HEK293 (cell line): ENCODE measurements at regions not wholly inside any gene's neighbourhood (a gene's known extent, or its start where the extent isn't known, plus 50 kb on each side); places are given as distances from the start of the nearest gene placed in this dataset.

Experiments used
- GFI1B ChIP-seq: fragments of 450-650 bp; formaldehyde crosslinking; IDR thresholded peaks from 2 replicates; pipeline ENCODE4 v1.5.1; 2016; ENCODE audit warnings: missing biosample characterization, missing genetic modification characterization
- RBAK ChIP-seq: fragments of 450-650 bp; formaldehyde crosslinking; IDR thresholded peaks from 2 replicates; pipeline ENCODE4 v1.5.1; 2016; ENCODE audit warnings: missing biosample characterization, missing genetic modification characterization
- ZBTB20 ChIP-seq: fragments of 450-650 bp; formaldehyde crosslinking; IDR thresholded peaks from 2 replicates; pipeline ENCODE4 v1.5.1; 2016; ENCODE audit warnings: missing biosample characterization, missing genetic modification characterization
- ZNF121 ChIP-seq: fragments of 450-650 bp; formaldehyde crosslinking; IDR thresholded peaks from 2 replicates; pipeline ENCODE4 v1.5.1; 2016; ENCODE audit warnings: missing biosample characterization, missing genetic modification characterization
- ZNF138 ChIP-seq: fragments of 450-650 bp; formaldehyde crosslinking; IDR thresholded peaks from 2 replicates; pipeline ENCODE4 v1.5.1; 2016; ENCODE audit warnings: missing biosample characterization, missing genetic modification characterization, borderline replicate concordance
- ZNF311 ChIP-seq: fragments of 450-650 bp; formaldehyde crosslinking; IDR thresholded peaks from 2 replicates; pipeline ENCODE4 v1.5.1; 2017; ENCODE audit warnings: missing biosample characterization, missing genetic modification characterization, borderline replicate concordance
- ZSCAN23 ChIP-seq: fragments of 450-650 bp; formaldehyde crosslinking; IDR thresholded peaks from 2 replicates; pipeline ENCODE4 v1.5.1; 2016; ENCODE audit warnings: missing biosample characterization, missing genetic modification characterization

- no peak for TF ChIP-seq GFI1B (tag by site-specific recombination)
- no peak for TF ChIP-seq ZNF121 (tag by site-specific recombination)
- no peak for TF ChIP-seq RBAK (tag by site-specific recombination)
- TF ChIP-seq ZNF138: no peak
- TF ChIP-seq ZSCAN23 (tag by site-specific recombination): no peak
- no peak for TF ChIP-seq ZNF311 (tag by site-specific recombination)
- TF ChIP-seq ZBTB20: no peak
Measured at GRCh38 chr14:55766071-55766470, 186.1 kb downstream of the KTN1 start.
